ENCODE measurements at regions not wholly inside any gene's neighbourhood (a gene's known extent, or its start where the extent isn't known, plus 50 kb on each side); places are given as distances from the start of the nearest gene placed in this dataset.

DNA sequence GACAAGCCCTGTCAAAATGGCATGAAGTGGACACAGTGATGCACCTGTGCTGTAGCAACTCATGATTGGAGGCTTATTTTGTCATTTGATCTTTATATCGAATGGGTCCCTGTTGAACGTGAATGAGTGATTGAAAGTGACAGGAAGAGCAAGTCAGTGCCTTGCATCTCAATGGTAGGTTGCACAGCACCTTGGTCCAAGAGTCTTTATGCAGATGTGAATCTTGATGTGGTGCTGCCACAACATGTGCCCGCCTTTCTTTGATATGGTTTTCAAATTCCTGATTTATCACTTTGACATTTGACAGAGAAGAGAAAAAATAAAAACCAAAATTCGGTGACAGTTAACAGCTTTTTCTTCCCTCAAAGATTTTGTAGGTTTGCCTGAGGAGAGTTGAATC, 1182.4 kb downstream of the DNAJB9 start:
- TF ChIP-seq, protein P1, sequence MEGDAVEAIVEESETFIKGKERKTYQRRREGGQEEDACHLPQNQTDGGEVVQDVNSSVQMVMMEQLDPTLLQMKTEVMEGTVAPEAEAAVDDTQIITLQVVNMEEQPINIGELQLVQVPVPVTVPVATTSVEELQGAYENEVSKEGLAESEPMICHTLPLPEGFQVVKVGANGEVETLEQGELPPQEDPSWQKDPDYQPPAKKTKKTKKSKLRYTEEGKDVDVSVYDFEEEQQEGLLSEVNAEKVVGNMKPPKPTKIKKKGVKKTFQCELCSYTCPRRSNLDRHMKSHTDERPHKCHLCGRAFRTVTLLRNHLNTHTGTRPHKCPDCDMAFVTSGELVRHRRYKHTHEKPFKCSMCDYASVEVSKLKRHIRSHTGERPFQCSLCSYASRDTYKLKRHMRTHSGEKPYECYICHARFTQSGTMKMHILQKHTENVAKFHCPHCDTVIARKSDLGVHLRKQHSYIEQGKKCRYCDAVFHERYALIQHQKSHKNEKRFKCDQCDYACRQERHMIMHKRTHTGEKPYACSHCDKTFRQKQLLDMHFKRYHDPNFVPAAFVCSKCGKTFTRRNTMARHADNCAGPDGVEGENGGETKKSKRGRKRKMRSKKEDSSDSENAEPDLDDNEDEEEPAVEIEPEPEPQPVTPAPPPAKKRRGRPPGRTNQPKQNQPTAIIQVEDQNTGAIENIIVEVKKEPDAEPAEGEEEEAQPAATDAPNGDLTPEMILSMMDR (IDR thresholded peaks at IDR 0.05) = no peak
- no peak for TF ChIP-seq POLR2A (IDR thresholded peaks at IDR 0.05)
